HL-60 (cell line): ENCODE measurements at regions not wholly inside any gene's neighbourhood (a gene's known extent, or its start where the extent isn't known, plus 50 kb on each side); places are given as distances from the start of the nearest gene placed in this dataset.

Experiments used
- DNase-seq, 2 experiments: peaks; one replicate each; pipeline ENCODE4 v3.0.0-alpha.2; 2010 to 2020; ENCODE audit warnings: low read depth in 1 of 2, low spot score in 1 of 2
- H3K27ac ChIP-seq: fragments of 250-450 bp; sonication (Bioruptor Pico); replicated peaks from 2 replicates; pipeline ENCODE4 v1.5.1; 2020; ENCODE audit warnings: mild to moderate bottlenecking, moderate library complexity
- H3K27me3 ChIP-seq: fragments of 250-450 bp; sonication (Bioruptor Pico); 2 replicates; pipeline ENCODE4 v1.5.1; 2021; ENCODE audit warnings: mild to moderate bottlenecking, moderate library complexity; ENCODE audit not compliant: insufficient read depth, poor library complexity, severe bottlenecking
- H3K4me3 ChIP-seq: replicated peaks from 2 replicates; pipeline ENCODE4 v1.5.1; 2011; ENCODE audit warnings: mild to moderate bottlenecking, control low read depth, low read length; ENCODE audit not compliant: insufficient read depth
- CTCF ChIP-seq: IDR thresholded peaks from one replicate; pipeline ENCODE4 v1.5.1; 2011; ENCODE audit warnings: low read length, control low read depth, inconsistent platforms; ENCODE audit not compliant: insufficient read depth
- GABPA ChIP-seq: IDR thresholded peaks from 2 replicates; pipeline ENCODE4 v1.6.1; 2012; ENCODE audit warnings: low read depth
- POLR2AphosphoS5 ChIP-seq: IDR thresholded peaks from 2 replicates; pipeline ENCODE4 v1.6.1; 2012; ENCODE audit warnings: low read depth
- REST ChIP-seq: IDR thresholded peaks from 2 replicates; pipeline ENCODE4 v1.6.1; 2012; ENCODE audit warnings: low read depth; ENCODE audit not compliant: insufficient replicate concordance
- SPI1 ChIP-seq: IDR thresholded peaks from 2 replicates; pipeline ENCODE4 v1.6.1; 2012; ENCODE audit warnings: low read depth, mild to moderate bottlenecking, borderline replicate concordance

GRCh38 chr3:98994128-98994762 is 92.8 kb upstream of the DCBLD2 start:
- no peak for DNase-seq
- no peaks in the 10 kb centered on the region for H3K27me3 ChIP-seq
- H3K27ac ChIP-seq: no peak overlapping the region
- no peak overlapping the region for H3K4me3 ChIP-seq
- no peak for TF ChIP-seq POLR2AphosphoS5
- TF ChIP-seq SPI1: no peak
- no peak for TF ChIP-seq CTCF
- TF ChIP-seq REST: no peak
- no peak for TF ChIP-seq GABPA

GRCh38 chr3:98991393-98991792 is 89.9 kb upstream of the DCBLD2 start:
- DNase-seq: no peak
- Histone ChIP-seq H3K4me3 (no peak overlapping the region), H3K27ac (no peak overlapping the region), H3K27me3 (no peaks in the 10 kb centered on the region)
- no peak for TF ChIP-seq SPI1
- no peak for TF ChIP-seq POLR2AphosphoS5
- TF ChIP-seq REST: no peak
- no peak for TF ChIP-seq GABPA
- no peak for TF ChIP-seq CTCF

- Histone ChIP-seq H3K27me3 (no peaks in the 10 kb centered on the region), H3K4me3 (no peak overlapping the region), H3K27ac (no peak overlapping the region)
- no peak for DNase-seq
- TF ChIP-seq CTCF: no peak
Observed at GRCh38 chr3:98990657-98991056, 89.2 kb upstream of the DCBLD2 start.

- H3K27me3 ChIP-seq: no peaks in the 10 kb centered on the region
- DNase-seq: no peak
- no peak overlapping the region for H3K4me3 ChIP-seq
- H3K27ac ChIP-seq: no peak overlapping the region
- TF ChIP-seq REST: no peak
- no peak for TF ChIP-seq CTCF
Observed at GRCh38 chr3:98986073-98986472, 84.6 kb upstream of the DCBLD2 start.
